Dedifferentiated amniotic fluid mesenchymal stem cell (primary cell): ENCODE measurements at regions not wholly inside any gene's neighbourhood (a gene's known extent, or its start where the extent isn't known, plus 50 kb on each side); places are given as distances from the start of the nearest gene placed in this dataset.
"Not testable (repeated sequence)": the region's sequence is repeated elsewhere in the genome, so short reads cannot be mapped to it uniquely, and the experiment has no call there.

ENCODE experiments used
- DNase-seq: peaks from one replicate; pipeline ENCODE4 v3.0.0-alpha.2; 2016; ENCODE audit errors: extremely low spot score

GRCh38 chr4:37771771-37772170, 54.7 kb upstream of the PGM2 start:
- DNase-seq: no peak

GRCh38 chr4:37770016-37770415, 56.5 kb upstream of the PGM2 start:
- peak; percentile 62 for DNase-seq

- DNase-seq: no peak
These were observed 57.0 kb upstream of the PGM2 start for GRCh38 chr4:37769391-37769989.

- DNase-seq: no peak
These were observed 58.9 kb upstream of the PGM2 start for GRCh38 chr4:37767546-37767945.

- no peak for DNase-seq
These were observed 59.5 kb upstream of the PGM2 start for GRCh38 chr4:37767019-37767418.

GRCh38 chr4:37765741-37766140, 60.7 kb upstream of the PGM2 start:
- DNase-seq: no peak

- DNase-seq: no peak
These were observed 62.7 kb upstream of the PGM2 start for GRCh38 chr4:37763831-37764230.

GRCh38 chr4:37762991-37763368, 63.5 kb upstream of the PGM2 start:
- no peak for DNase-seq

- no peak for DNase-seq
These were observed 64.0 kb upstream of the PGM2 start for GRCh38 chr4:37762294-37762990.

GRCh38 chr4:37760840-37761239, 65.6 kb upstream of the PGM2 start:
- DNase-seq: no peak

GRCh38 chr4:37759833-37760232, 66.7 kb upstream of the PGM2 start:
- no peak for DNase-seq

GRCh38 chr4:37758226-37758625, 68.3 kb upstream of the PGM2 start:
- no peak for DNase-seq

- no peak for DNase-seq
These were observed 68.7 kb upstream of the PGM2 start for GRCh38 chr4:37757761-37758160.

GRCh38 chr4:37757121-37757520, 69.4 kb upstream of the PGM2 start:
- no peak for DNase-seq

GRCh38 chr4:37754410-37755185, 68.4 kb upstream of the RELL1 start:
- no peak for DNase-seq

GRCh38 chr4:37749398-37749988, 63.3 kb upstream of the RELL1 start:
- DNase-seq: no peak

- DNase-seq: no peak
These were observed 62.3 kb upstream of the RELL1 start for GRCh38 chr4:37748485-37748884.

GRCh38 chr4:37747772-37748330, 61.7 kb upstream of the RELL1 start:
- no peak for DNase-seq

GRCh38 chr4:37746852-37747251, 60.7 kb upstream of the RELL1 start:
- DNase-seq: not testable (repeated sequence)

GRCh38 chr4:37745946-37746345, 59.8 kb upstream of the RELL1 start:
- DNase-seq: no peak

GRCh38 chr4:37742149-37742548, 56.0 kb upstream of the RELL1 start:
- DNase-seq: no peak

GRCh38 chr4:37741564-37741963, 55.4 kb upstream of the RELL1 start:
- DNase-seq: no peak
